ENCODE measurements at regions not wholly inside any gene's neighbourhood (a gene's known extent, or its start where the extent isn't known, plus 50 kb on each side); places are given as distances from the start of the nearest gene placed in this dataset.
"Not testable (repeated sequence)": the region's sequence is repeated elsewhere in the genome, so short reads cannot be mapped to it uniquely, and the experiment has no call there.

DNA sequence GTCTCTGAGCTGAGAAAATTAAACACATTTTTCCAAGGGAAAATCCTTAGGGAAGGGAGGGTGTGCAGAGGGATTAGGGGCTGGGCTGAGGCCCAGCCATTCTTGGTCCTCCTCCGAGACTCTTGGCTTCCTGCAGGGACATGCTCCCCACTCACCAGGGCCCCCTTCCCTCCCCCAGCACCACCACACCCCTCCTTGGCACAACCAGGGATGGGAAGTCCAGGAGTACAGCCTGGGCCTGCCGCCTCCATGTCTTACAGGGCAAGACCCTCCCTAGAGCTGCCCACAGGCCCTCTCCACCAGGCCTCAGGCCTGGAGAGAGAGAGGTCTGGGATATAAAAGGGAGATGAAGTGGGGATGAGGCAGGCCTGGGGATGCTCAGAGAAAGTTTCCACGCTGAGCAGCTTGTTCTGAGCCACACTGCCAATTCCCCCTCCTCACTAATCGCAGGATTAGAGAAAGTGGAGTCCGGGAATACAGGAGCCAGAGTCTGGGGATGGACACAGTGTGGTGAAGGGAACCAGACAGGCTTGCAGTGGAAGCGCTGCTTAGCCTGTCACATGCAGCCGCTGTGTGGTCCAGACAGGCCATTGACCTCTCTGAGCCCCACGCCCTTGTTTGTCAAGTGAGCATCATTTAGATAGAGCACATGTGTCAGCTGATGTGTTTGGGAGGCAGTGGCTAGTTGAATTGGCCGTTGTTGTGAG lies 105.5 kb downstream of the MRPL14 start:
- ATAC-seq (no peak), DNase-seq (no peak)
- intact Hi-C loops (cut with micrococcal nuclease), result no loop called here

DNA sequence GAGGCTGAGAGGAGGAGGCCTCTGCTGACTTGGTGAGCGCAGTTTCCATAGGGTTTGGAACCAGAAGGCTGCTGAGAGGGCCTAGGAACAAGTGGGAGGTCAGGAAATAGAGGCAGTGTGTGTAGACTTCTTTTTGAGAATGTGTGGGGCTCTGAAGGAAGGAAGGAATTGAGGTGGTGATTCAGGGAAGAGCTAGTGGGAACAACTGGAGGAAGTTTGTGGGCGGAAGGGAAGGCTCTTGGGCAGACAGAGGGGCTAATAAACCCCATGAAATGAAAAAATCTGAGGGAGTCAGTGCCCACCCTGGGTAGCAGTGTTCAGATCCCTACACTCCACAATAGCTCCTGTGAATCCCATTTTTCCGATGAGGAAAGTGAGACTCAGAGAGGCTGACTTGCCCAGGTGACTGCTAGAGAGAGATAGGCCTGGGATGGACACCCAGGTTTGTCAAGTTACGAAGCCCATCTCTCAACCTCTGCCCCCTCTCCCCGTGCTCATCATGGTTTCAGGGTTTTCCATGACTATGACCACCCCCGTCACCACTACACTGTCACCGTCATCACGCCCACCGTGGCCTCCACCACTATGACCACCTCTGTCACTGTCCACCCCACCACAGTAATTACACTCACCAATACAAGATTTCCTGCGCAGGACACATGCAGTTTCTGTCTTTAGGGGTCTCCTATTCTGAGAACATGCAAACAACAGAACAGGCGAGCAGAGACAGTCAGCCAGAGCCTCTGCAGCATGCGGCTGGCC lies 106.4 kb downstream of the MRPL14 start:
- ATAC-seq (no peak), DNase-seq (no peak)
- intact Hi-C loops (cut with micrococcal nuclease), result no loop called here

DNA sequence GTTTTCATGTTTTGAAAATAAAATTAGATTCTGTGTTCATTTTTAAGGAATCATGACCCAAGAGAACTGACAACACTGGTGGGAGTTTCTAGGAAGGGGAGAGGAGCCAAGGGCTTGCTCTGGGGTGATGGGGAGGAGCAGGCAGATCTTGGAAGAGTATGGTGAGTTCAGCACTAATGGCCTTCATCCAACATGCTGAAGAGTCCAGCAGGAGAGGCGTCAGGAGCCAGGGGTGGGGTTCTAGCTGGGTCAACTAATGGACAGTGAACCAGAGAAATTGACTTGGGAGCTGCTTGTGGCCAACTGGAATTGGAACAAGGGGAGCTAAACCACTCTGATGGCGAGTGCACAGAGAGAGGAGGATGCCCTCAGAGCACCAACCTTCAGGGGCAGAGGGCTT lies 107.1 kb downstream of the MRPL14 start:
- peak; percentile 61 for DNase-seq
- peak; percentile 92 for ATAC-seq
- intact Hi-C loops (cut with micrococcal nuclease), result no loop called here

DNA sequence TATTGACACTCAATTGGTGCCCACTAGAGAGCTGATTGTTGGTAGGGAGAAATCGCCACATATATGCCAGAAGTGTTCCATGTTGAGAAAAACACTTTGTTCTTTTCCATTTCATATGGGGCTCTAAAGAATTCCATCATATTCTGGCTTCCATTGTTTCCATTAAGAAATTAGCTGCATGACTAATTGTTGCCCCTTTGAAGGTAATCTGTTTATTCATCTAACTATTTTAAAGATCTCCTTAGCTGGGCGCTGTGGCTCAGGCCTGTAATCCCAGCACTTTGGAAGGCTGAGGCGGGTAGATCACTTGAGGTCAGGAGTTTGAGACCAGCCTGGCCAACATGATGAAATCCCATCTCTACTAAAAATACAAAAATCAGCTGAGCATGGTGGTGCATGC lies 109.9 kb downstream of the MRPL14 start:
- ATAC-seq; intact Hi-C loops (cut with micrococcal nuclease); DNase-seq: not testable (repeated sequence)

DNA sequence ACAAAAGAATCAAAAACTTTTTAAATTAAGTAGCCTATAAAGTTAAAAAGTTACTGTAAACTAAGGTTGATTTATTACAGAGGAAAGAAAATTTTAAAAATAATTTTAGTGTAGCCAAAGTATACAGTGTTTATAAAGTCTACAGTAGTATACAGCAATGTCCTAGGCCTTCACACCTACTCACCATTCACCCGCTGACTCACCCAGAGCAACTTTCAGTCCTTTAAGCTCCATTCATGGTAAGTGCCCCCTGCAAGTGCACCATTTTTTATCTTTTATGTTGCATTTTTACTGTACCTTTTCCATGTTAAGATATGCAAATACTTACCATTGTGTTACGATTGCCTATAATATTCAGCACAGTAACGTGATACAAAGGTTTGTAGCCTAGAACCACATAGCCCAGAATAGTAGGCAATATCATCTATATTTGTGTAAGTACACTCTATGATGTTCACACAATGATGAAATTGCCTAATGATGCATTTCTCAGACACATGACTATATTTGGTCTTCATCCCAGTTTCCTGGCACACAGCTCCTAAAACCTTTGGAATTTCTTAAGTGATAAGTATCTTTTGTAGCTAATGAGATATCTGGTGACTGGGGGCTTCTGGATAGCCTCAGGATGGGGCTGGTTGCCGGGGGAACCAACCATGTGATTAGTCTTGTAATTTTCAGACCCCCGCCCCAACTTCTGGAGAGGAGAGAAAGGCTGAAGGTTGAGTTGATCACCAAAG lies 111.0 kb downstream of the MRPL14 start:
- DNase-seq (no peak), ATAC-seq (no peak)
- intact Hi-C loops (cut with micrococcal nuclease), result no loop called here

DNA sequence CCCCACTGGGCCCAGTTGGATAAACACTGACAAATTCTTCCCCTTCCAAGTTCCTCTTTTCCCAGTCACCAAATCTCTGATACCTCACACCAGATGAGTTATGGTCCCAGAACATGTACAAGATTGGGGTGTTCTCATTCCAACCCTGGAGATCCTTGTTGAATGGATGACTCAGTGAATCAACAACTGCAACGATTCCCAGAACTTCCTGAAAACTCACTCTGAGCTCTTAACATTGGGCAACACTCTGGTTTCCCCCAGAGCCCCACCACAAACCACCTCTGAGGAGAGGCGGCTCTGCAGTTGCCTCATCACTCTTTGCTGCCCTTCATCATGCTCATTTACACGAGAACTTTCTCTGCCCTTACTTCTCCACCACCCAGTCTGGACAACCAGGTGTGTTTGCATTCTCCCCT lies 115.2 kb downstream of the MRPL14 start:
- DNase-seq (no peak), ATAC-seq (no peak)
- intact Hi-C loops (cut with micrococcal nuclease), result no loop called here

DNA sequence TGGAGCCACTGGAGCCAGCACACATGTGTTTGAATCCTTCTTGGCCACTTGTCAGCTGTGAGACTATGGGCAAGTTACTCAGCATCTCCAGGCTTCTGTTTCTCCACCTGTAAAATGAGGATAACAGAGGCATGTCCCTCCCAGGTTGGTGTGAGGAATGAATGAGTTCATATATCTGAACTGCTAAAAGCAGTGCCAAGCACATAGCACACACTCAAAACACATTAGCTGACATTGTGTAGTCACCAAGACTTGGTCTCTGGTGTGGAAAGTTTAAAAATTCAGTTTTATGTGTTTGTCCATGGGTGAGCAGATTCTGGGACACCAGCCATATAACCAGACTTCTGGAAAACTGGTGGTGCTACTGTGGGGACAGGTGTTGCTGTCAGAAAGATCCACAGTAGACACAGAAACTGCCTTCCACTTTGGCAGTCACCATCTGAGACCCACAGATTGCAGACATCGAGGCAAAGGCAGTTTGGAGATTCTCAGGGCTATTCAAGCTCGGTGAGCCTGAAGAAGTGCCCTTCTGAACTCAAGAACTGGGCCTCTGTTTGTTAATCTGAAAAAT lies 115.8 kb downstream of the MRPL14 start:
- ATAC-seq, result no peak
- no peak for DNase-seq
- intact Hi-C loops (cut with micrococcal nuclease), result no loop called here

DNA sequence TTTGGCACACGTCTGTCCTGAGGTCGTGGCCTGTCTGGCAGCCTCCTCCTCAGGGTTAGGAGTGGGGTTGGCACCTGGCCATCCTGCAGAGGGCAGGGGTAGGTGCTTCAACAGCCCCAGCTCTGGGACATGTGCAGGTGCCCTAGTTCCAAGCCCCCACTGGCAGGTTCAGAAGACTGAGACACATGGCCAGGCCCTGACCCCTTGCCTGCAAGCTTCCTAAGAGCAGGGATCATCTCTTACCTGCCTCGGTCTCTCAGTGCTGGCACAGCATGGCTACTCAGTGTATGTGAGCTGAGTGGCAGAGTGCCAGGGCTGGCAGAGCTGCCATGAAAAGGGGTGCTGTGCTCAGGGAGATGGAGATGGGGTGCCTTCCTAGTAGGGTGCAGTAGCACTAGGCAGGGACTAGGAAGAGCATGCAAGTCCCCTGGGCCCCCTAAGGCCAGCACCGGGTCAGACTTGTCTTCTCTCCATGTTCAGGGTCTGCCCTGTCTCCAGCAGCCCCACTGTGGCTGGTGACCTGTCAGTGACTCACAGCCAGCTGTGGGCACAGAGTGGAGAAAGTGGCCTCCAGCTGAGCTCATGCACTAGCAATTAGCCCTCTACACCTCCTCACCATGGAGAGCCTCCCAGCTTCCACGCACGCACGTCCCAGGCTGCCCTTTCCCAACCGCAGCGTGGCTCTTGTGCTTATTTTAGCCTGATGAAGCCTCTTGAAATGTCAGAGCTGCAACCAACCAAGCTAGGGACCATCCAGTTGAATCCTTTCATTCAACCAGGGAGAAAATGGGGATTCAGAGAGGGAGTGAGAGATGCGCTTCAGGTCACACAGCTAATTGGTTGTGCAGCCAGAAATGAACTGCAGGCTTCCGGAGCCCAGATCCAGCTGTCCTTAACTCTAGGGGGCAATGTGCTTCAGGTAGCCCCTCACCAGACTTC lies 116.6 kb downstream of the MRPL14 start:
- intact Hi-C loops (cut with micrococcal nuclease), result no loop called here
- peak; percentile 68 for DNase-seq
- ATAC-seq, result peak; percentile 87

DNA sequence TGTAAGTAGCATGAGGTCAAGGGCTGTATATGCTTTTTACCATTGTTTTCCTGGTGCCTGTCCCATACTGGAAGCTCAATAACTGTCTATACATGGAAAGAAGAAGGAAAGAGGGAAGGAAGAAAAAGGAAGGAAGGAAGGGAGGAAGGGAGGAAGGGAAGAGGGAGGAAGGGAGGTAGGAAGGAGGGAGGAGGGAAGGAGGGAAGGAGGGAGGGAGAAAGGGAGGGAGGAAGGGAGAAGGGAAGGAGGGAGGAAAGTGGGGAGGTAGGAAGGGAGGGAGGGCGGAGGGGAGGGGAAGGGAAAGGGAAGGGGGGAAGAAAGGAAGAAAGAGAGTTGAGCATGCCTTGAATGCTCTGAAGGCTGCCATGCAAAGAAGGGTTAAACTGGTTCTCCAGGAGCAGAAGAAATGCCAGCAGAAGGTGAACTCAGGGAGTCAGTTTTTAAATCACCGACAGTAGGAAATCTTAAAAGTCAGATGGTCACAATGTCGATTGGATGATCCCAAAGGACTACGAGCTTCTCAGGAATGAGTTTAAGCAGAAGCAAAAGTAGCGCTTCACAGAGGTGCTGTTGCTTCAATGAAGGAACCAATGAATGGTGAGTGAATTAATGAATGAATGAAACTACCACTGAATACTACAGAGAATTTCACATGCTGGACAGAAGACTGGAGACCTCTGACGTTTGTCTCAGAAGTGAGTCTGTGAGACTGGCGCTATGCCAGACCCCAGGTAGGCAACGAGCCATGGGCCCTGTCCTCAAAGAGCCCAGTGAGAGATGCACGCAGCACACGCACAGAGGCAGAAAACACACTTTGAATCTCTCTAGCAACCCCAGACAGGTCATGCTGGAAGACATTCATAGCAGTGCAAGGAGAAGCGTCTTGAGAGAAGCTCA lies 117.6 kb downstream of the MRPL14 start:
- ATAC-seq, result peak; percentile 36
- peak; percentile 80 for DNase-seq
- intact Hi-C loops (cut with micrococcal nuclease), result no loop called here

DNA sequence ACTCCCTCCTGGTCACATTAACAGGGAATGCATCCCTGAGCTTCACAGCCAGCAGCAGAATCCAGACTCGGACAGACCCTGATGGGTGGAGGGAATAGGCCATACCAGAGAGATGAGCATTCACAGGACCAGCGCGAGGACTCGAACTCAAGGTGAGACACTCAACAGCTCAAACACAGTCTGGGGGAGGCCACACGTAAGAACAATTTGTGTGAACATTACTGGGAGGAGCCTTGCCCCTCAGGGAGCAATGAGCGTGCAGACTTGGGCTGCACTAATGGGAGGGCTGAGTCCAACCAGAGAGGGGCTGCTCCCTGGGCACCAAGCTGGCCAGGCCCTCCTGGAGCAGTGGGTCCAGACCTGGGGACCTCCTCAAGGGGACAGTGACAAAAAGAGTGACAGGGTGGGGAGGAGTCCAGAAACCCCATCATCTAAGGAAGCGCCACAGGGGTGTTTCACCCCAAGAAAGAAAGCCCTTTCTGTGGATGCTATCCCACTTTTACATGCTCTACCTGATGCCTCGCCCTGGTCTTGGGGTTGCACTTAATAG lies 118.4 kb downstream of the MRPL14 start:
- ATAC-seq, result no peak
- intact Hi-C loops (cut with micrococcal nuclease), result no loop called here
- no peak for DNase-seq

DNA sequence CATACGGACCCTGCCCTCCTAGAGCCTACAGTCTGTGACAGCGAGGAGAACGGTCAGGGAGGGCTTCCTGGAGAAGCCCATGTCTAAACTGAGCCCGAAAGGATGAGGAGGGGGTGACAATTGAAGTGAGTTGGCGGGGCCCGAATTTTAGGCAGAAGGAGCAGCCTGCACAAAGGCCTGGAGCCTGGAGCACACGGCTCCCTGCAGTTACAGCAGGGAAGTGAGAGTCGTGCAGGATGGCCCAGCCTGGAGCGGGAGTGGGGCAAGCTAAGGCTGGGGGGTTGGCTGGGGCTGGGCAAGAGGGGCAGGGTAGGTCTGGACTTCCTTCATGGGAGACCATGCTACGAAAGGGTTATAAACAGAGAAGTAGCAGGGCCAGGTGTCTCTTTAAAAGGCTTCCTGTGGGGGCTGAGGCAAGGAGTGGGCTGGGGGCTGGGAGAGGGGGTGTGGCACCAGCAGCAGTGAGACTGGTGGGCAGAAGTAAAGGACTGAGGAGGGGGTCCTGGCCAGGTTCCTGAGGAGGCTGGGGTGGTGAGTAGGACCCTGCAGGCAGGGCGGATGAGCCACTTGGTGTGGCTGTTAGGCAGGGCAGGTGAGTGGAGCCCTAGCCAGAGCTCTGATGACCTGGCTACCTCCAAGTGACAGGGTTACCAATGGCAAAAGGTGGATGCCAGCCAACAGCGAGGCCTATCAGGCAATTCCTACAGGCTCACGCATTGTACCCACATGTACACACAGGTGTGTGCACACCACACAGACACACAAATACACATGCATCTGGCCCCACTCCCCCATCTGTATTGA lies 119.2 kb downstream of the MRPL14 start:
- peak; percentile 19 for DNase-seq
- intact Hi-C loops (cut with micrococcal nuclease), result no loop called here
- no peak for ATAC-seq

DNA sequence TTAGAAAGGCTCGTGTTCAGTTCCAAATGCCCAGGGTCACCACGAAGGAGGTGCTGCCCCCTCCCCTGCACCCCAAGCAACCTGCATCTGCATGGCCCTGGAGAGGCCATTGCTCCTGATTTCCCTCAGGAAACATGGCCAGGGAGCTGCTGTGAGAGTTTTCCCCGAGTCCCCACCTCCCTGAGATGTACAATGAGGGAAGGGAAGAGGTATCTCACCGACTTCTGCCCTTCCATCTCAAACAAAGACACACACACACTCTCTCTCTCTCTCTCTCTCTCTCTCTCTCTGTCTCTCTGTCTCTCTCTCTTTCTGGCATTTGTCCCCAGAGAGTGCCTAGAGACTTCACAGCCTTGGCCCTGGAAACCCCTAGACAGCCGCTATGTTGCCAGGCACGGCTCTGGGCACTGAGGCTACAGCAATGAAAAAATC lies 120.4 kb downstream of the MRPL14 start:
- DNase-seq (peak; percentile 19), ATAC-seq (no peak)
- intact Hi-C loops (cut with micrococcal nuclease), result no loop called here

DNA sequence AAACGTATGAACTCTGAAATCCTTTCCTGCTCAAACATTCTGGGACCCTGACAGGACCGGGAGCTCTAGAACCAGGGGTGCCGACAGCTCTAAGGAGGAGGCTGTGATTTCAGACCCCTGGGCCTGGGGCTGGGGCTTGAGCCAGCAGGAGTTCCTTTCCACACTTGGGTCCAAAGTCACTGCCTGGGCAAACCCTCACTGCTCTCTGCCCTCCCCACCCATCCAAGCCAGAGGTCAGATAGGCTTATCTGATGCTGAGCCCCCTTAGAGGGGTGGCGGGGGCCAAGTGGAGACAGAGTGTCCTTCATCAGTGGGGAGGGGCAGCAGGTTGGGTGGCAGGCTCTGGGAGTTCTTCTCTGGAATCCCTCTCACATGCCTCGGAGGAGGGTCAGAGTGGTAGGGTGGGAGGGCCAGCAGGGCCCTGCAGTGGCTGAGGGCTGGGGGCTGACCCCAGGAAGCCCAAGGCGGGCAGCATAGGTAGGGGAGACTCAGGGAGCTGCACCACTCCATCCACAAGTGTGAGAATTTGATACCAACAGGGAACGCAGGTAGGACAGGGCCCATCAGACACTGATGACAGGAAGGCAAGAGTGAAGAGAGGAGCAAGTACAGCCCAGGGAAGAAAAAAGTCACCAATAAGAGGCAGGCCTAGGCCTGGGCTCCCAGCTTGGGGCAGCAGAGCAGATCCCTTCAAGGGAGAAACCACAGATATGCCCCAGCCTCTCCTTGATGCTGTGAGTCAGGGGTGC lies 121.0 kb downstream of the MRPL14 start:
- ATAC-seq (no peak), DNase-seq (peak; percentile 23)
- intact Hi-C loops (cut with micrococcal nuclease), result no loop called here

DNA sequence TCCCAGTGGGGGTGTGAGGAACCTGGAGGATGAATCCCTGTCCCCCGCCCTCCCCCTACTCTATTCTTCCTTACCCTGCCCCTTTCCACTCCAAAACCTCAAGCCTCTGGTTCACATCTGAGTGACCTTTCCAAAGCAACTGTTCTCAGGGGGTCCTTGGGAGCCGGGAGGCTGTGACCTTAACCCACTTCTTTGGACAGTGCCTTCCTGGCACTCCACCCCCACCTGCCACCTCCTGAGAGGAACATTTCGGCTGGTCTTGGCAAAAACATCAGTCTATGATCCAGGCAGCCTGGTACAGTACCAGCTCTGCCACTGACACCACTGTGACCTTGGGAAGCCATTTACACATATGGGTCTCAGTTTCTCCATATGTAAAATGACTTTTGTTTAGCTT lies 121.7 kb downstream of the MRPL14 start:
- DNase-seq, result peak; percentile 55

DNA sequence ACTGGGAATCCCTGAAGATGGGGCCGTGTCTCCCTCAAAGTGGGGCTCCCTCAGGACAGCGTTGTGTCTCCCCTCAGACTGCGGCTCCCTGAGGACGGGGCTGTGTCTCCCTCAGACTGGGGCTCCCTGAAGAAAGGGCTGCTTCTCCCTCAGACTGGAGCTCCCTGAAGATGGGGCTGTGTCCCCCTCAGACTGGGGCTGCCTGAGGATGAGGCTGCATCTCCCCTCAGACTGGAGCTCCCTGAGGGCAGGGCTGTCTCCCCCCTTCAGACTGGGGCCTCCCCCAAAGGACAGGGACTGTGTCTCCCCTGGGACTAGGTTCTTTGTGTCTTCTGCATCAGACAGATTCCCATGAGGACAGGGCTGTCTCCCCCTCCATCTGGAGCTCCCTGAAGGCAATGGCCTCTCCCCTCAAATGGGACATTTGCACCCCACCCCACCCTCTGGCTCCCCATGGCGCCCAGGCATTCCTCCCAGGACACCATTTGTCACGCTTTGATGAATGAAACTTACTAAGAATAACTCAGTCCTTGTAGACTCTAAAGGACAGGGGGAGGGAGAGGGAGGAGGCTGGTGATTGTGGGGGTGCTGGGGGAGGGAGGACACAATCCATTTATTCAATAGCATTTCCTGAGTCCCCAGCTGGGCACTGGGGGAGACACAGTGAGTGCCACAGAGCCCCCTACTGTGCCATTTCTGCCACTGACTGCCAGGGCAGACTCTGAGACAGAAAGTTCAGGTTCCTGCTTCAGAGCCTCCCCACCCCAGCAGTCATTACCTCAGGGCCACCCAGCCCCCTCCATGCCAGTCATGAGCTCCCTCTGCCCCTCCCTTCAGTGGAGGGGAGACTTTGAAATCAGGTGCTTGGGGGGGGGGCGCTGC lies 122.4 kb downstream of the MRPL14 start:
- intact Hi-C loops (cut with micrococcal nuclease), result no loop called here
- peak; percentile 73 for ATAC-seq
- peak; percentile 53 for DNase-seq

More for the DNA sequence above, 121.7 kb downstream of the MRPL14 start:
- intact Hi-C loops (cut with micrococcal nuclease), result no loop called here
- peak; percentile 61 for ATAC-seq

Measured in left ventricle myocardium superior (tissue), 1 donor.